ENCODE measurements at regions not wholly inside any gene's neighbourhood (a gene's known extent, or its start where the extent isn't known, plus 50 kb on each side); places are given as distances from the start of the nearest gene placed in this dataset.

GRCh38 chr10:130251766-130252165, 115.6 kb downstream of the GLRX3 start:
- no peak for DNase-seq
- POLR2A ChIA-PET = no interaction called here
- Mint-ChIP-seq H3K9me3 (no peaks in the 10 kb centered on the region), H3K4me3 (no peak overlapping the region), H3K27ac (no peak overlapping the region), H3K4me1 (ENCODE audit: low read depth) (no peaks in the 10 kb centered on the region), H3K27me3 (no peaks in the 10 kb centered on the region), H3K36me3 (ENCODE audit: low read depth) (no peaks in the 10 kb centered on the region)
- no peak for TF ChIP-seq CTCF (IDR thresholded peaks at IDR 0.05)
- no peak for ATAC-seq
- intact Hi-C loops (cut with micrococcal nuclease) = no loop called here
- CTCF ChIA-PET = no interaction called here

GRCh38 chr10:130254243-130254642, 118.1 kb downstream of the GLRX3 start:
- Mint-ChIP-seq H3K9me3 (no peaks in the 10 kb centered on the region), H3K27me3 (no peaks in the 10 kb centered on the region), H3K36me3 (ENCODE audit: low read depth) (no peaks in the 10 kb centered on the region), H3K4me1 (ENCODE audit: low read depth) (no peaks in the 10 kb centered on the region), H3K4me3 (no peak overlapping the region), H3K27ac (no peak overlapping the region)
- CTCF ChIA-PET = no interaction called here
- intact Hi-C loops (cut with micrococcal nuclease) = no loop called here
- POLR2A ChIA-PET = no interaction called here
- no peak for DNase-seq
- TF ChIP-seq CTCF (IDR thresholded peaks at IDR 0.05) = no peak
- ATAC-seq = no peak

GRCh38 chr10:130254662-130255061, 118.5 kb downstream of the GLRX3 start:
- no peak for TF ChIP-seq CTCF (IDR thresholded peaks at IDR 0.05)
- ATAC-seq (no peak), DNase-seq (no peak)
- no peaks in the 10 kb centered on the region for H3K36me3 Mint-ChIP-seq (ENCODE audit: low read depth)
- intact Hi-C loops (cut with micrococcal nuclease) = no loop called here
- H3K4me3 Mint-ChIP-seq = no peak overlapping the region
- H3K27ac Mint-ChIP-seq = no peak overlapping the region
- no peaks in the 10 kb centered on the region for H3K9me3 Mint-ChIP-seq
- ChIA-PET CTCF (no interaction called here), POLR2A (no interaction called here)
- no peaks in the 10 kb centered on the region for H3K4me1 Mint-ChIP-seq (ENCODE audit: low read depth)
- no peaks in the 10 kb centered on the region for H3K27me3 Mint-ChIP-seq

- no peak for ATAC-seq
- POLR2A ChIA-PET = no interaction called here
- CTCF ChIA-PET = no interaction called here
- no peak for TF ChIP-seq CTCF (IDR thresholded peaks at IDR 0.05)
- H3K4me1 Mint-ChIP-seq (ENCODE audit: low read depth) = no peaks in the 10 kb centered on the region
- no peaks in the 10 kb centered on the region for H3K27me3 Mint-ChIP-seq
- H3K36me3 Mint-ChIP-seq (ENCODE audit: low read depth) = no peaks in the 10 kb centered on the region
- no peak for DNase-seq
- intact Hi-C loops (cut with micrococcal nuclease) = no loop called here
- no peak overlapping the region for H3K27ac Mint-ChIP-seq
- H3K9me3 Mint-ChIP-seq = no peaks in the 10 kb centered on the region
- no peak overlapping the region for H3K4me3 Mint-ChIP-seq
Observed at GRCh38 chr10:130255777-130256176, 119.6 kb downstream of the GLRX3 start.

- no peaks in the 10 kb centered on the region for H3K27me3 Mint-ChIP-seq
Observed at GRCh38 chr10:130257897-130258296, 121.7 kb downstream of the GLRX3 start.

More at GRCh38 chr10:130257897-130258296, 121.7 kb downstream of the GLRX3 start:
- Mint-ChIP-seq H3K27ac (no peak overlapping the region), H3K9me3 (no peaks in the 10 kb centered on the region), H3K36me3 (ENCODE audit: low read depth) (no peaks in the 10 kb centered on the region), H3K4me1 (ENCODE audit: low read depth) (no peaks in the 10 kb centered on the region), H3K4me3 (no peak overlapping the region)
- intact Hi-C loops (cut with micrococcal nuclease) = no loop called here
- ATAC-seq (no peak), DNase-seq (no peak)
- ChIA-PET POLR2A (interaction anchor here (0.6 kb wide), 1 partner anchor 30 kb away, joined by 3 read pairs; no protein-coding TSS in a partner anchor), CTCF (interaction anchor here (1.7 kb wide), 1 partner anchor 16 kb away, joined by 4 read pairs; no protein-coding TSS in a partner anchor)
- TF ChIP-seq CTCF (IDR thresholded peaks at IDR 0.05) = no peak

Data from activated CD8-positive, alpha-beta T cell treated with anti-CD3 and anti-CD28 coated beads for 36 hours (primary cell).